ENCODE measurements at regions not wholly inside any gene's neighbourhood (a gene's known extent, or its start where the extent isn't known, plus 50 kb on each side); places are given as distances from the start of the nearest gene placed in this dataset.

DNA sequence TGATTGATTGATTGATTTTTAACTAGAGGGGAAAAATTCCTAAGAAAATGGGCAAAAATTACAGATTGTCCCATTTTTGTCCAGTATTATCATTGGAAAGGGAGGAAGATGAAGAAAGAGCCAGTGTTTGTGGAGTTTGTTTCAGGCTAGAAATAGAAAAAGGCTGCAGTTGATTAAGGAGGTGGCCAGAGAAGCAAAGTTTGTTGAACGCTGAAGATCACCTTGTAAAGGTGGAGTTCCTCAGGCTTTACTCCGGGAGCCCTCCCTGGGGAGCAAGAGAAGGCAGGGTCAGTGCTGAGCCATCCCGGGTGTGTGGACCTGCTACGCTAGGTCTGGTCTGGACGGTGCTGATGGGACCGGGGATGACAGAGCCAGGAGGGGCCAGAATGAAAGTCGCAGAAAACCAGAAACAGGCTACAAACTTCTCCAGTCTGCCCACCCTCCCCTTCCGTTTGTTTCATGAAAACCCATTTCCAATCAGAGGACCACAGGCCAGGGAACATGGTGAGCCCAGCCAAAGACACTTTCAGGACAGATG lies 222.6 kb upstream of the FOXF1 start:
- no peaks in the 10 kb centered on the region for H3K9me3 Mint-ChIP-seq (ENCODE audit: unreplicated experiment)
- peak; percentile 54 for DNase-seq (ENCODE audit: extremely low spot score, unreplicated experiment)
- no peak for TF ChIP-seq CTCF (IDR thresholded peaks at IDR 0.05)
- H3K27ac Mint-ChIP-seq (ENCODE audit: unreplicated experiment), result no peak overlapping the region
- H3K4me3 Mint-ChIP-seq (ENCODE audit: unreplicated experiment), result no peak overlapping the region
- no peaks in the 10 kb centered on the region for H3K4me1 Mint-ChIP-seq (ENCODE audit: unreplicated experiment)
- H3K36me3 Mint-ChIP-seq (ENCODE audit: unreplicated experiment), result no peaks in the 10 kb centered on the region
- H3K27me3 Mint-ChIP-seq (ENCODE audit: unreplicated experiment), result peaks cover 76% of the 10 kb centered on the region

DNA sequence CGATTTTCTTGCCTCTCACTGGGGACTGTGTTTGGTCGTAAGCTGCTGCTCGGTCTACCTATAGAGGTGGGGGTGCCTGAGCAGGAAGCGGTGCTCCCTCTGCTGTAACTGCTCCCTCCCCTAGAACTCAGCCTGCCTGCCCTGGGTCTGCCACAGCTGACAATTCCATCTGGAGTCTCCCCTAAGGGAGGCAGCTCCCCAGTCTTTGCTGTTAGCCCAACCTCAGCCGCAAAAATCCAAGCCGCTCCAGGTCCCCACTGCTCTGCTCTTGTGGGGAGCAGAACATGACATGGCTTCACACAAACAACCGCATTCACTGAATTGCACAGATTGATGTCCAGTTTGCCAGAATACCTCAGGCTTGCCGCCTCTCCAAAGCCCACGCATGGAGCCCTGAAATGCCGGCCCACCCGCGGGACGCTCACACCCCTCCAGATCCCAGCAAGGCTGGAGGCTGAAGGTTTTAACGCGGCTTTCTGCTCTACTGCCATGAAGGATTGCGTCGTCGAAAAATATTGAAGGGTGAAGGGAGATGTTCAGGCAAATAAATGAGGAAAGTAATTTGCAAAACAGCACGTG lies 221.5 kb upstream of the FOXF1 start:
- peaks cover 80% of the 10 kb centered on the region for H3K27me3 Mint-ChIP-seq (ENCODE audit: unreplicated experiment)
- no peak for TF ChIP-seq CTCF (IDR thresholded peaks at IDR 0.05)
- H3K36me3 Mint-ChIP-seq (ENCODE audit: unreplicated experiment), result no peaks in the 10 kb centered on the region
- no peaks in the 10 kb centered on the region for H3K9me3 Mint-ChIP-seq (ENCODE audit: unreplicated experiment)
- H3K4me3 Mint-ChIP-seq (ENCODE audit: unreplicated experiment), result no peak overlapping the region
- no peak overlapping the region for H3K27ac Mint-ChIP-seq (ENCODE audit: unreplicated experiment)
- DNase-seq (ENCODE audit: extremely low spot score, unreplicated experiment), result peak; percentile 66
- H3K4me1 Mint-ChIP-seq (ENCODE audit: unreplicated experiment), result no peaks in the 10 kb centered on the region

- TF ChIP-seq CTCF (IDR thresholded peaks at IDR 0.05), result no peak
- peaks cover 84% of the 10 kb centered on the region for H3K27me3 Mint-ChIP-seq (ENCODE audit: unreplicated experiment)
- peak; percentile 23 for DNase-seq (ENCODE audit: extremely low spot score, unreplicated experiment)
- H3K9me3 Mint-ChIP-seq (ENCODE audit: unreplicated experiment), result no peaks in the 10 kb centered on the region
- H3K4me1 Mint-ChIP-seq (ENCODE audit: unreplicated experiment), result no peaks in the 10 kb centered on the region
- no peak overlapping the region for H3K4me3 Mint-ChIP-seq (ENCODE audit: unreplicated experiment)
- no peaks in the 10 kb centered on the region for H3K36me3 Mint-ChIP-seq (ENCODE audit: unreplicated experiment)
- no peak overlapping the region for H3K27ac Mint-ChIP-seq (ENCODE audit: unreplicated experiment)
These were observed 221.0 kb upstream of the FOXF1 start for GRCh38 chr16:86289304-86289703.

GRCh38 chr16:86289907-86290306 lies 220.4 kb upstream of the FOXF1 start:
- H3K36me3 Mint-ChIP-seq (ENCODE audit: unreplicated experiment), result no peaks in the 10 kb centered on the region
- no peak for DNase-seq (ENCODE audit: extremely low spot score, unreplicated experiment)
- H3K4me1 Mint-ChIP-seq (ENCODE audit: unreplicated experiment), result no peaks in the 10 kb centered on the region
- H3K27me3 Mint-ChIP-seq (ENCODE audit: unreplicated experiment), result peaks cover 89% of the 10 kb centered on the region
- no peaks in the 10 kb centered on the region for H3K9me3 Mint-ChIP-seq (ENCODE audit: unreplicated experiment)
- TF ChIP-seq CTCF (IDR thresholded peaks at IDR 0.05), result no peak
- no peak overlapping the region for H3K27ac Mint-ChIP-seq (ENCODE audit: unreplicated experiment)
- H3K4me3 Mint-ChIP-seq (ENCODE audit: unreplicated experiment), result no peak overlapping the region

DNA sequence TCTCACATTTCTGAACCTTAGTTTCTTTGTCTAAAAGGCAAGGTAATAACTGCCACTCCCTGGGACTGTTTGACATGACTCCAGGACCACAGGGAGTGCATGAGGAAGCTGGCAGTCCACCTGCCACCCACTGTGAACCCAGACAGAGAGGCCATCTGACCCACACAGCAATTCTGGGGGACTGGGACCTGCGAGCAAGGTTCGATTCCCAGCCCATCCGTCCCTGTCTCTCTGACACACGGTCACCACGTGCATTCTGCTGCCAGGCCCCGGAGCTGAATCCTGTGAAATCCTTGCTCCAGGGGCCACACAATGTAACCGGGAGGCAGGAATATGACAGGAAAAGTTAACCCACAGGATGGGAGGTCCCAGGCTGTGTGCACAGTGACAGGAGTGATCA lies 218.8 kb upstream of the FOXF1 start:
- Mint-ChIP-seq H3K27me3 (ENCODE audit: unreplicated experiment) (peaks cover 85% of the 10 kb centered on the region), H3K4me3 (ENCODE audit: unreplicated experiment) (no peak overlapping the region), H3K9me3 (ENCODE audit: unreplicated experiment) (no peaks in the 10 kb centered on the region)

More for the DNA sequence above, 218.8 kb upstream of the FOXF1 start:
- Mint-ChIP-seq H3K27ac (ENCODE audit: unreplicated experiment) (no peak overlapping the region), H3K36me3 (ENCODE audit: unreplicated experiment) (no peaks in the 10 kb centered on the region), H3K4me1 (ENCODE audit: unreplicated experiment) (no peaks in the 10 kb centered on the region)
- DNase-seq (ENCODE audit: extremely low spot score, unreplicated experiment), result no peak
- TF ChIP-seq CTCF (IDR thresholded peaks at IDR 0.05), result no peak
